Suprapubic skin (tissue), 4 donors: ENCODE measurements at regions not wholly inside any gene's neighbourhood (a gene's known extent, or its start where the extent isn't known, plus 50 kb on each side); places are given as distances from the start of the nearest gene placed in this dataset.

Source experiments
- DNase-seq, 2 donors: peaks; one replicate each; pipeline ENCODE4 v3.0.0-alpha.2; 2019; ENCODE audit warnings: low spot score in 2 of 2
- H3K27ac ChIP-seq: fragments of 200-600 bp; sonication (generic); one replicate; pipeline ENCODE4 v1.5.1; 2019
- H3K27me3 ChIP-seq: fragments of 200-600 bp; sonication (generic); one replicate; pipeline ENCODE4 v1.5.1; 2019
- H3K36me3 ChIP-seq: fragments of 200-600 bp; sonication (generic); one replicate; pipeline ENCODE4 v1.5.1; 2019
- H3K4me1 ChIP-seq: fragments of 200-600 bp; sonication (generic); one replicate; pipeline ENCODE4 v1.5.1; 2019
- H3K4me3 ChIP-seq: fragments of 200-600 bp; sonication (generic); one replicate; pipeline ENCODE4 v1.5.1; 2019; ENCODE audit warnings: mild to moderate bottlenecking
- H3K9me3 ChIP-seq: fragments of 200-600 bp; sonication (generic); one replicate; pipeline ENCODE4 v1.5.1; 2019
- EP300 ChIP-seq: sonication (generic); formaldehyde crosslinking; IDR thresholded peaks from one replicate; pipeline ENCODE4 v1.6.1; 2017; ENCODE audit warnings: antibody characterized with exemption
- POLR2A ChIP-seq, 2 donors: fragments of 450-650 bp; IDR thresholded peaks; one replicate each; pipeline ENCODE4 v1.6.1; 2017; ENCODE audit warnings: antibody characterized with exemption in 2 of 2, mild to moderate bottlenecking in 2 of 2, moderate library complexity in 2 of 2
- POLR2AphosphoS5 ChIP-seq, 3 donors: sonication (generic); formaldehyde crosslinking; IDR thresholded peaks; one replicate each; pipeline ENCODE4 v1.6.1; 2017; ENCODE audit warnings: antibody characterized with exemption in 3 of 3
- WGBS: methylation state at CpG from one replicate; pipeline ENCODE4 v1.1.5; 2018; 5-methylcytosine and 5-hydroxymethylcytosine counted together
- TF ChIP-seq, protein P1 (sequence below), 2 donors: fragments of 200-600 bp in 1 of 2; fragments of 450-650 bp in 1 of 2; sonication (generic) in 1 of 2; IDR thresholded peaks; one replicate each; pipeline ENCODE4 v1.5.1; 2016 to 2019; ENCODE audit warnings: antibody characterized with exemption in 2 of 2, mild to moderate bottlenecking in 1 of 2, moderate library complexity in 1 of 2

- H3K9me3 ChIP-seq = no peaks in the 10 kb centered on the region
- no peaks in the 10 kb centered on the region for H3K4me1 ChIP-seq
- no peaks in the 10 kb centered on the region for H3K27me3 ChIP-seq
- no peak overlapping the region for H3K27ac ChIP-seq
- H3K36me3 ChIP-seq = no peaks in the 10 kb centered on the region
- no peak for DNase-seq
- whole genome bisulfite sequencing = 75% methylated on average over 3 of the region's 3 CpGs
- TF ChIP-seq, protein P1, sequence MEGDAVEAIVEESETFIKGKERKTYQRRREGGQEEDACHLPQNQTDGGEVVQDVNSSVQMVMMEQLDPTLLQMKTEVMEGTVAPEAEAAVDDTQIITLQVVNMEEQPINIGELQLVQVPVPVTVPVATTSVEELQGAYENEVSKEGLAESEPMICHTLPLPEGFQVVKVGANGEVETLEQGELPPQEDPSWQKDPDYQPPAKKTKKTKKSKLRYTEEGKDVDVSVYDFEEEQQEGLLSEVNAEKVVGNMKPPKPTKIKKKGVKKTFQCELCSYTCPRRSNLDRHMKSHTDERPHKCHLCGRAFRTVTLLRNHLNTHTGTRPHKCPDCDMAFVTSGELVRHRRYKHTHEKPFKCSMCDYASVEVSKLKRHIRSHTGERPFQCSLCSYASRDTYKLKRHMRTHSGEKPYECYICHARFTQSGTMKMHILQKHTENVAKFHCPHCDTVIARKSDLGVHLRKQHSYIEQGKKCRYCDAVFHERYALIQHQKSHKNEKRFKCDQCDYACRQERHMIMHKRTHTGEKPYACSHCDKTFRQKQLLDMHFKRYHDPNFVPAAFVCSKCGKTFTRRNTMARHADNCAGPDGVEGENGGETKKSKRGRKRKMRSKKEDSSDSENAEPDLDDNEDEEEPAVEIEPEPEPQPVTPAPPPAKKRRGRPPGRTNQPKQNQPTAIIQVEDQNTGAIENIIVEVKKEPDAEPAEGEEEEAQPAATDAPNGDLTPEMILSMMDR (IDR thresholded peaks at IDR 0.05) = no peak
- TF ChIP-seq EP300 (no peak), POLR2A (IDR thresholded peaks at IDR 0.05) (no peak), POLR2AphosphoS5 (IDR thresholded peaks at IDR 0.05) (no peak)
- no peak overlapping the region for H3K4me3 ChIP-seq
Measured at GRCh38 chr13:67330149-67330548, 100.0 kb upstream of the PCDH9 start.

- no peak for DNase-seq
- no peak overlapping the region for H3K4me3 ChIP-seq
- H3K9me3 ChIP-seq = no peaks in the 10 kb centered on the region
- no peak overlapping the region for H3K27ac ChIP-seq
- WGBS = 80% methylated on average over 3 of the region's 3 CpGs
- no peaks in the 10 kb centered on the region for H3K27me3 ChIP-seq
- no peaks in the 10 kb centered on the region for H3K4me1 ChIP-seq
- TF ChIP-seq POLR2AphosphoS5 (IDR thresholded peaks at IDR 0.05) = no peak
- no peak for TF ChIP-seq EP300
- TF ChIP-seq, protein P1 (IDR thresholded peaks at IDR 0.05) = no peak
- TF ChIP-seq POLR2A (IDR thresholded peaks at IDR 0.05) = no peak
- H3K36me3 ChIP-seq = no peaks in the 10 kb centered on the region
Measured at GRCh38 chr13:67328895-67329294, 98.8 kb upstream of the PCDH9 start.

- no peaks in the 10 kb centered on the region for H3K9me3 ChIP-seq
- H3K4me3 ChIP-seq = no peak overlapping the region
- H3K27ac ChIP-seq = no peak overlapping the region
- no peaks in the 10 kb centered on the region for H3K4me1 ChIP-seq
- no peak for DNase-seq
- no peak for TF ChIP-seq POLR2AphosphoS5 (IDR thresholded peaks at IDR 0.05)
- no peak for TF ChIP-seq POLR2A (IDR thresholded peaks at IDR 0.05)
- TF ChIP-seq EP300 = no peak
- TF ChIP-seq, protein P1 (IDR thresholded peaks at IDR 0.05) = no peak
- no peaks in the 10 kb centered on the region for H3K27me3 ChIP-seq
- no peaks in the 10 kb centered on the region for H3K36me3 ChIP-seq
Measured at GRCh38 chr13:67318860-67319259, 88.7 kb upstream of the PCDH9 start.

- DNase-seq = no peak
- no peaks in the 10 kb centered on the region for H3K4me1 ChIP-seq
- no peaks in the 10 kb centered on the region for H3K27me3 ChIP-seq
- H3K9me3 ChIP-seq = no peaks in the 10 kb centered on the region
- no peaks in the 10 kb centered on the region for H3K36me3 ChIP-seq
- no peak for TF ChIP-seq EP300
- no peak for TF ChIP-seq POLR2A (IDR thresholded peaks at IDR 0.05)
- no peak for TF ChIP-seq POLR2AphosphoS5 (IDR thresholded peaks at IDR 0.05)
- TF ChIP-seq, protein P1 (IDR thresholded peaks at IDR 0.05) = no peak
- H3K4me3 ChIP-seq = no peak overlapping the region
- no peak overlapping the region for H3K27ac ChIP-seq
Measured at GRCh38 chr13:67318398-67318797, 88.3 kb upstream of the PCDH9 start.

GRCh38 chr13:67314405-67314804 is 84.3 kb upstream of the PCDH9 start:
- Histone ChIP-seq H3K4me1 (no peaks in the 10 kb centered on the region), H3K9me3 (no peaks in the 10 kb centered on the region), H3K27me3 (no peaks in the 10 kb centered on the region), H3K27ac (no peak overlapping the region), H3K36me3 (no peaks in the 10 kb centered on the region), H3K4me3 (no peak overlapping the region)
- DNase-seq = no peak
- 81% methylated on average over 3 of the region's 3 CpGs for WGBS
- TF ChIP-seq EP300 (no peak), POLR2AphosphoS5 (IDR thresholded peaks at IDR 0.05) (no peak), POLR2A (IDR thresholded peaks at IDR 0.05) (no peak)
- TF ChIP-seq, protein P1 (IDR thresholded peaks at IDR 0.05) = no peak
